ENCODE measurements at regions not wholly inside any gene's neighbourhood (a gene's known extent, or its start where the extent isn't known, plus 50 kb on each side); places are given as distances from the start of the nearest gene placed in this dataset.

DNA sequence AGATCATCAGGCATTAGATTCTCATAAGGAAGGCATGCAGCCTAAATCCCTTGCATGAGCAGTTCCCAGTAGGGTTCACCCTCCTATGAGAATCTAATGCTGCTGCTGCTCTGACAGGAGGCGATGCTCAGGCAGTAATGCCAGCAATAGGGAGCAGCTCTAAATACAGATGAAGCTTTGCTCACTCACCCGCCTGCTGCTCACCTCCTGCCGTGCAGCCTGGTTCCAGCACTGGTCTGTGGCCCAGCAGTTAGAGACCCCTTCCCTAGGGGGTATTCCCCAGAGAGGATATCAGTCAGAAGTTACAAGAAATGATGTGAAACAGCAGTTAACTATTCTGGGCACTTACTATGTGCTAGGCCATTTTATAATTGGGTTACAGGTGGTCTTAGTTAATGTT is 226.0 kb downstream of the KCNJ3 start:
- H3K4me1 Mint-ChIP-seq (ENCODE audit: low read depth), result no peaks in the 10 kb centered on the region
- H3K36me3 Mint-ChIP-seq (ENCODE audit: low read depth), result no peaks in the 10 kb centered on the region
- no peak for DNase-seq
- no peaks in the 10 kb centered on the region for H3K27me3 Mint-ChIP-seq (ENCODE audit: insufficient read depth)
- H3K9me3 Mint-ChIP-seq, result peaks cover 11% of the 10 kb centered on the region
- TF ChIP-seq, protein P1, sequence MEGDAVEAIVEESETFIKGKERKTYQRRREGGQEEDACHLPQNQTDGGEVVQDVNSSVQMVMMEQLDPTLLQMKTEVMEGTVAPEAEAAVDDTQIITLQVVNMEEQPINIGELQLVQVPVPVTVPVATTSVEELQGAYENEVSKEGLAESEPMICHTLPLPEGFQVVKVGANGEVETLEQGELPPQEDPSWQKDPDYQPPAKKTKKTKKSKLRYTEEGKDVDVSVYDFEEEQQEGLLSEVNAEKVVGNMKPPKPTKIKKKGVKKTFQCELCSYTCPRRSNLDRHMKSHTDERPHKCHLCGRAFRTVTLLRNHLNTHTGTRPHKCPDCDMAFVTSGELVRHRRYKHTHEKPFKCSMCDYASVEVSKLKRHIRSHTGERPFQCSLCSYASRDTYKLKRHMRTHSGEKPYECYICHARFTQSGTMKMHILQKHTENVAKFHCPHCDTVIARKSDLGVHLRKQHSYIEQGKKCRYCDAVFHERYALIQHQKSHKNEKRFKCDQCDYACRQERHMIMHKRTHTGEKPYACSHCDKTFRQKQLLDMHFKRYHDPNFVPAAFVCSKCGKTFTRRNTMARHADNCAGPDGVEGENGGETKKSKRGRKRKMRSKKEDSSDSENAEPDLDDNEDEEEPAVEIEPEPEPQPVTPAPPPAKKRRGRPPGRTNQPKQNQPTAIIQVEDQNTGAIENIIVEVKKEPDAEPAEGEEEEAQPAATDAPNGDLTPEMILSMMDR (IDR thresholded peaks at IDR 0.05), result no peak
- no peak overlapping the region for H3K27ac Mint-ChIP-seq
- no peak overlapping the region for H3K4me3 Mint-ChIP-seq

DNA sequence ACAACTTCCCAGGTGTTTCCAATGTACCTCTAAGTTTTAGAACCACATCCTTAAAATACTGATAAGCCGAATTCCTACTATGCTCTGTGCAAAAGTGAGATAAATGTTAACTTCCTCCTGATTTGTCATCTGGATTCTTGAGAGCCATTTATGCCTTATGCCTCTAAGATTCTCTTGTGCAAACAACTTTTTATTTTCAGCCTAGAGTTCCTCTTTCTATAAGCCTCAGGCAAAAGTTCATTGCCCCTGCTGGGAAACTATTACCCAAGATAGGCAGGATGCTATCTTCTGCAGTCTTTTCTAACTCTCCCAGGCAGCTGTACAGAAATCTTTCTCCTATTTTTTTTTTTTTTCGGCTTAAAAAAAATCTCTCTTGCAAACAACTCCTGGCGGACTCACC is 216.1 kb downstream of the KCNJ3 start:
- Mint-ChIP-seq H3K9me3 (peaks cover 12% of the 10 kb centered on the region), H3K27me3 (ENCODE audit: insufficient read depth) (no peaks in the 10 kb centered on the region), H3K4me1 (ENCODE audit: low read depth) (no peaks in the 10 kb centered on the region), H3K4me3 (no peak overlapping the region), H3K36me3 (ENCODE audit: low read depth) (peaks cover 4% of the 10 kb centered on the region; the same call in 1 of the 2 replicates), H3K27ac (no peak overlapping the region)
- no peak for DNase-seq
- TF ChIP-seq, protein P1 (IDR thresholded peaks at IDR 0.05), result no peak

DNA sequence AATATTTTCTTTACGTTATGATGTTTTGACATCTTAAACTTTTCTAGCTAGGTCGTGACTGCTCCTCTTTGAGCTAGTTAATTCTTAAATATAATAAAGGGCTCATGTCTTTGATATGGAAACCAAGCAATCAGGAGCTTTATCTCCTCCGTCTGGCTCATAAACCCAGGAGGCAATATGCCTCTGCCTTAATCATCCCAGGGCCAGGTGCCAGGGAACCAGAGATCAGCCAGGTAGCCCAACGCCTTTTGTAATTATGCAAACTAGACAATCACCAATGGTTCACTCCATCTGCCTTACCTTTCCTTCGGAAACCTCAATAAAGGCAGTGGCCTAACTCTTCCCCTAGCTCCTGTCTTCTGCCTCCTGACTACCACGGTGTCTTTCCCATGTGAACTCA is 213.7 kb downstream of the KCNJ3 start:
- H3K36me3 Mint-ChIP-seq (ENCODE audit: low read depth), result peaks cover 4% of the 10 kb centered on the region; the same call in 1 of the 2 replicates
- no peak for DNase-seq
- TF ChIP-seq, protein P1 (IDR thresholded peaks at IDR 0.05), result no peak
- H3K4me1 Mint-ChIP-seq (ENCODE audit: low read depth), result no peaks in the 10 kb centered on the region
- no peak overlapping the region for H3K4me3 Mint-ChIP-seq
- no peaks in the 10 kb centered on the region; the same call in 1 of the 2 replicates for H3K27me3 Mint-ChIP-seq (ENCODE audit: insufficient read depth)
- H3K27ac Mint-ChIP-seq, result no peak overlapping the region
- H3K9me3 Mint-ChIP-seq, result peaks cover 31% of the 10 kb centered on the region

DNA sequence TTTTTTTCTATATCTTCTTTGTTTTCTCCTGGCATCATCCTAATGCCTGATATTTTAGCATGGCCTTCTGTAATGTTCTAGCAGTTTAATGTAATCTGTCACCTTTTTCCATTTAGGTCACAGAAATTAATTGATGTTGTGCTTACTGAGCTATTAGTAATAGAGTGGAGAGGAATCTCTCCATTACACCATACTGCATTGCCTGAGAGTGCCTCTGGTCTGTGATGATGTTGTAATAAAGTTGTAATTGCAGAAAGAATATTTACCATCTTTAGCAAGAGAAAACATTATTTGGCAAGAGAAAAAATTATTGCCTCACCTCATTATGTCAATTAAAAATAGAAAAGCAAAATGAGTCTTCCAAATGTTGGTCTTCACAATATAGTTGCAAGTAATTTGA is 213.2 kb downstream of the KCNJ3 start:
- Mint-ChIP-seq H3K27me3 (ENCODE audit: insufficient read depth) (no peaks in the 10 kb centered on the region; the same call in 1 of the 2 replicates), H3K4me3 (no peak overlapping the region), H3K27ac (no peak overlapping the region), H3K4me1 (ENCODE audit: low read depth) (no peaks in the 10 kb centered on the region), H3K9me3 (peaks cover 30% of the 10 kb centered on the region), H3K36me3 (ENCODE audit: low read depth) (peaks cover 4% of the 10 kb centered on the region; the same call in 1 of the 2 replicates)
- TF ChIP-seq, protein P1 (IDR thresholded peaks at IDR 0.05), result no peak
- DNase-seq, result no peak

DNA sequence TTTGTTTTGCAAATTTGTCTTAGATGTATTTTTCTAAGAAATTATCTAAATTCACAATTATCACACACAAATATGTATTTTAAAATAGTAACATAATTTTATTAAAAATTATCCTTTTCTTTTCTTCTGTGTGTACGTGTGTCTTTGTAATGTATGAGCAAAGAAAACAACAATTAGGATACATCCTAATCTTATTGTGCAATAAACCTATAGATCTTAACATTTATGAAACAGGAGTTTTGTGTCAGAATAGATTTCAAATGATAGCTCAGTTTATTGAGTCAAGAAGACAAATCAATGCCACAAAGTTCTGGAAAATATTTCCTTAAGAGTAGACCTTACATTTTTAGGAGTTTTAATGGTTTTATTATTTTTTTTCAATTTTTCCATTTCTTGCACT is 212.2 kb downstream of the KCNJ3 start:
- no peak overlapping the region for H3K4me3 Mint-ChIP-seq
- no peak for DNase-seq
- H3K27ac Mint-ChIP-seq, result no peak overlapping the region
- H3K27me3 Mint-ChIP-seq (ENCODE audit: insufficient read depth), result no peaks in the 10 kb centered on the region; the same call in 1 of the 2 replicates
- H3K36me3 Mint-ChIP-seq (ENCODE audit: low read depth), result peaks cover 4% of the 10 kb centered on the region; the same call in 1 of the 2 replicates
- no peaks in the 10 kb centered on the region for H3K4me1 Mint-ChIP-seq (ENCODE audit: low read depth)
- H3K9me3 Mint-ChIP-seq, result peaks cover 26% of the 10 kb centered on the region
- TF ChIP-seq, protein P1 (IDR thresholded peaks at IDR 0.05), result no peak

DNA sequence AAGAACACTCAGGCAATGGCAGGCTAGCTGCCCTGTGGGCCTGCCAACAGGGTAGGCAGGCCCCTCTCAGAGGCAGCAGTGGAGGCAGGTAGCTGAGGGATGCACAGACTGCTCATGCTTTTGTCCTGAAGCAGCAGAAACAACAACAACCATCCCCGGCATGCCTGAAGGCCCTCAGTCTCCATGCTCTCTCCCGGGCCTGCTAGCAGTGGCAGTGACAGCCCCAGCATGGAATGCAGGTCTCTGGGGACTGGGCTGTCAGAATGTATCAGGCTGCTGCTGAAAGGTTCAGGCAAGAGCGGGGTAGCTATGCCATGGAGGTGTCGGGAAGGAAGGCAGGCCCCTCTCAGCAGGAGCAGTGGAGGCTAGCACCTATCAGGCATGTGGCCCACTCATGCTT is 209.8 kb downstream of the KCNJ3 start:
- Mint-ChIP-seq H3K36me3 (ENCODE audit: low read depth) (peaks cover 4% of the 10 kb centered on the region; the same call in 1 of the 2 replicates), H3K4me3 (no peak overlapping the region), H3K27ac (no peak overlapping the region), H3K9me3 (peaks cover 42% of the 10 kb centered on the region), H3K27me3 (ENCODE audit: insufficient read depth) (no peaks in the 10 kb centered on the region; the same call in 1 of the 2 replicates), H3K4me1 (ENCODE audit: low read depth) (no peaks in the 10 kb centered on the region)
- TF ChIP-seq, protein P1 (IDR thresholded peaks at IDR 0.05), result no peak
- DNase-seq, result no peak
